RWPE1 (cell line): ENCODE measurements at regions not wholly inside any gene's neighbourhood (a gene's known extent, or its start where the extent isn't known, plus 50 kb on each side); places are given as distances from the start of the nearest gene placed in this dataset.

Experiments
- CTCF ChIA-PET: fragments of 350-600 bp; sonication (Branson Sonifier 250); formaldehyde crosslinking; extraction: SDS; loops from one replicate; lab custom pipeline; 2021; lab: Yijun Ruan, JAX
- POLR2A ChIA-PET: fragments of 400-600 bp; formaldehyde crosslinking; extraction: SDS; loops from one replicate; lab custom pipeline; 2020; ENCODE audit warnings: antibody characterized with exemption; ENCODE audit not compliant: low non-redundant PET; lab: Yijun Ruan, JAX
- DNase-seq: peaks from one replicate; pipeline ENCODE4 v3.0.0; 2012; ENCODE audit warnings: low spot score
- H3K27ac ChIP-seq: fragments of 450-650 bp; 2 replicates; pipeline ENCODE4 v1.5.1; 2017
- TF ChIP-seq, protein P1 (sequence below): fragments of 450-650 bp; conservative IDR thresholded peaks from 2 replicates; pipeline ENCODE4 v1.5.1; 2017; ENCODE audit warnings: low read depth, mild to moderate bottlenecking

DNA sequence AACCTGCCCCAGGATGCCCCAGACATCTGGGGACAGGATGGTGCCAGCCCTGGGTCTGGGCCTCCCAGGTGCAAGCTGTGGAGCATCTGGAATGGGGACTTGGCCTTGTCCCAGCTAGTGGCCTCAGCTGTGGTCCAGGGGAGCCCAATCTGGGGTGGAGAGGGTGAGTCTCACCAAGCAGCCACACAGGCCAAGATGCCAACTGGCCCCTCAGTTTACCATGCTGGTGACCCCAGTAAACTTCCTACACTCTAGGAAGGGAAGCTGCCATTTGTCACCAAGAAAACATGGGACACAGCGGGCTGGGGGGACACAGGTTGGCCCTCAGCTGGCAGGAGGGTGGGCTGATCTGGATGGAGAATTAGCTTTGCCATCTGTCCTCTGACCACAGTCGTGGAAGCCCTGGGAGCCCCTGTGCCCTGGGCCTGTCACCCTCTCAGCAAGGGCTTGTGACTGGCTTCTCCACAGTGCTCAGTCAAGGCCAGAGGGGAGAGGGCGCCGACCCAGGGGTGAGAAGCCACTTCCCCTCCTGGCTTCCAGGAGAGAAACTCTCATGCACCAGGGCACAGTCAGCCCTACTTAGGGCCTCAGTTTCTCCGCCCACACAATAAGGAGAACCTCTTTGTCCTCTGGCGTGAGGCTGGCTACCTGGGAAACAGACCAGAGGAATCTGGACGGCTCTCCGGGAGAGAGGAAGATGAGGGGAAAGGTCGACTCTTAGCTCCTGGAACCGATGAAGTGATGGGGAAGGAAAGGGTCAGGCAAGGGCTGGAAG is 126.4 kb upstream of the SMURF2 start:
- CTCF ChIA-PET, result no interaction called here
- no peak for DNase-seq

DNA sequence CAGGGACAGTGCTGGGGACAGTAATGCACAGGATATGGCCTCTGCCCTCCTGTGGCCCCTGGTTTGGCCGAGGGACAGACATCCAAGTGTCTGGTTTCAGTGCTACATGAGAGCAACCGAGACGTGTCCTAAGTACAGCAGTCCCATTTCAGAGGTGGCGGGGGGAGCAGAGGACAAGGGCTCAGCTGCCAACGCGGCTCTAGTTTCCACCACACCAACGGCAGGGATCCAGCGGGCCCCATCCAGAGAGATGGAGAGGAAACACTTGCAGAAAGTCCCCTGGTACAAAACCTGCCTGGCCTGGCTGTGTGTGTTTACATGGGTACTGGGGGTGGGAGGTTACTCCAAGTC is 125.8 kb upstream of the SMURF2 start:
- ChIA-PET POLR2A (no interaction called here), CTCF (no interaction called here)
- no peak for DNase-seq
- H3K27ac ChIP-seq, result peak overlapping the region; percentile 86
- TF ChIP-seq, protein P1, sequence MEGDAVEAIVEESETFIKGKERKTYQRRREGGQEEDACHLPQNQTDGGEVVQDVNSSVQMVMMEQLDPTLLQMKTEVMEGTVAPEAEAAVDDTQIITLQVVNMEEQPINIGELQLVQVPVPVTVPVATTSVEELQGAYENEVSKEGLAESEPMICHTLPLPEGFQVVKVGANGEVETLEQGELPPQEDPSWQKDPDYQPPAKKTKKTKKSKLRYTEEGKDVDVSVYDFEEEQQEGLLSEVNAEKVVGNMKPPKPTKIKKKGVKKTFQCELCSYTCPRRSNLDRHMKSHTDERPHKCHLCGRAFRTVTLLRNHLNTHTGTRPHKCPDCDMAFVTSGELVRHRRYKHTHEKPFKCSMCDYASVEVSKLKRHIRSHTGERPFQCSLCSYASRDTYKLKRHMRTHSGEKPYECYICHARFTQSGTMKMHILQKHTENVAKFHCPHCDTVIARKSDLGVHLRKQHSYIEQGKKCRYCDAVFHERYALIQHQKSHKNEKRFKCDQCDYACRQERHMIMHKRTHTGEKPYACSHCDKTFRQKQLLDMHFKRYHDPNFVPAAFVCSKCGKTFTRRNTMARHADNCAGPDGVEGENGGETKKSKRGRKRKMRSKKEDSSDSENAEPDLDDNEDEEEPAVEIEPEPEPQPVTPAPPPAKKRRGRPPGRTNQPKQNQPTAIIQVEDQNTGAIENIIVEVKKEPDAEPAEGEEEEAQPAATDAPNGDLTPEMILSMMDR, result no peak

More for the DNA sequence above, 126.4 kb upstream of the SMURF2 start:
- POLR2A ChIA-PET, result no interaction called here
- H3K27ac ChIP-seq, result peak overlapping the region; percentile 86
- TF ChIP-seq, protein P1, result no peak

DNA sequence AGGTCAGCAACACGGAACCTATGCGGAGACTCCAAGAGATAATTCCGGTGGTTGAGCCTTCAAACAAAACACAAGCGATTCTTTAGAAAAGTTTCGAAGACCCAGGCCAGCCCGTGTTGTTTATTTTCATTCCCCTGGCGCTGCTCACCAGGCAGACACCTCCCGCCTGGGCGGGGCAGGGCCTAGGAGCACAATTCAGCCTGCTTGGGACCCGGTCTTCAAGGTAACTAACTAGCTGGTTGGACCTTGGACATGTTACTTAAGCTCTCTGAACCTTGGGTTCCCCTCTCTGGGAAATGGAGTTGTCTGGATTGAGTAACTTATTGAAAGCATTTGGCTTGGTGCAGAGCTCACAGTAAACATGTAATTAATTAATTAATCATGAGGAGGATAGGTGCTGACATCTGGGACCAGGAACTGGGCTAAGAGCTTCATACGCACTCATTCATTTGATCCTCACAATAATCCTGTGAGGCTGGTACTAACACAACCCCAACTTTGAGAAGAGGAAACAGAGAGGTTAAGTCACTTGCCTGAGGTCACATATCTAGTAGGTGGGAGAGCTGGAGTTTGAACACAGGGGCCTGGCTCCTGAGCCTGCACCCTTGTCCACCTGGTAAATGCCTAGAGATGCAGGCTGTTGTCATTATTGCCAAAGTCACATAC is 125.3 kb upstream of the SMURF2 start:
- H3K27ac ChIP-seq, result peak overlapping the region; percentile 86
- POLR2A ChIA-PET, result no interaction called here
- TF ChIP-seq, protein P1, result no peak
- CTCF ChIA-PET, result no interaction called here
- no peak for DNase-seq

DNA sequence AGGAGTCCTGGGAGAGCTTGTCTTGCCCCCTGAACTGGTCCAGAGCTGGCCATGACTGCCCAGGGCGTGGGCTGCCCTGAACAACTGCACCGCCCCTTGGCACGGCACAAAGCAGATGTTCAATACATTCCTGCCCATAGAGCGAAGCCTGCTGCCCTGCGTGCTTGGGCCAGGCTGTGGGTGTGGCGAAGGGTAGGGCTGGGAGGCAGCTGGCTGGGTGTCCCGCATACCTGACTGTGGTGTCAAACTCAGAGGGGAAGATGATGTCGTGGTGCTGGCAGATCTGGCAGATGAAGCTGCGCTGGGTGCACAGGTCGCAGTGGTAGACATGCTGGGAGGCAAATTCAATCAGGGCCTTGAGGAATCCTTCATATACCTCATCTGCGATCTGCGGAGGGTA is 124.2 kb upstream of the SMURF2 start:
- H3K27ac ChIP-seq, result peak overlapping the region; percentile 86
- DNase-seq, result peak; percentile 57
- CTCF ChIA-PET, result interaction anchor here (0.6 to 1.3 kb wide), 2 partner anchors 10 to 1419 kb away, joined by 3 read pairs; no protein-coding TSS in a partner anchor
- TF ChIP-seq, protein P1, result no peak
- POLR2A ChIA-PET, result no interaction called here

GRCh38 chr17:64785011-64785421 is 122.9 kb upstream of the SMURF2 start:
- TF ChIP-seq, protein P1, result no peak
- ChIA-PET CTCF (no interaction called here), POLR2A (no interaction called here)
- DNase-seq, result no peak
- peak overlapping the region; percentile 86 for H3K27ac ChIP-seq

- TF ChIP-seq, protein P1, result no peak
- DNase-seq, result no peak
- ChIA-PET POLR2A (no interaction called here), CTCF (no interaction called here)
- peak overlapping the region; percentile 86 for H3K27ac ChIP-seq
These were observed 122.4 kb upstream of the SMURF2 start for GRCh38 chr17:64784353-64785010.
